ENCODE measurements at regions not wholly inside any gene's neighbourhood (a gene's known extent, or its start where the extent isn't known, plus 50 kb on each side); places are given as distances from the start of the nearest gene placed in this dataset.

DNA sequence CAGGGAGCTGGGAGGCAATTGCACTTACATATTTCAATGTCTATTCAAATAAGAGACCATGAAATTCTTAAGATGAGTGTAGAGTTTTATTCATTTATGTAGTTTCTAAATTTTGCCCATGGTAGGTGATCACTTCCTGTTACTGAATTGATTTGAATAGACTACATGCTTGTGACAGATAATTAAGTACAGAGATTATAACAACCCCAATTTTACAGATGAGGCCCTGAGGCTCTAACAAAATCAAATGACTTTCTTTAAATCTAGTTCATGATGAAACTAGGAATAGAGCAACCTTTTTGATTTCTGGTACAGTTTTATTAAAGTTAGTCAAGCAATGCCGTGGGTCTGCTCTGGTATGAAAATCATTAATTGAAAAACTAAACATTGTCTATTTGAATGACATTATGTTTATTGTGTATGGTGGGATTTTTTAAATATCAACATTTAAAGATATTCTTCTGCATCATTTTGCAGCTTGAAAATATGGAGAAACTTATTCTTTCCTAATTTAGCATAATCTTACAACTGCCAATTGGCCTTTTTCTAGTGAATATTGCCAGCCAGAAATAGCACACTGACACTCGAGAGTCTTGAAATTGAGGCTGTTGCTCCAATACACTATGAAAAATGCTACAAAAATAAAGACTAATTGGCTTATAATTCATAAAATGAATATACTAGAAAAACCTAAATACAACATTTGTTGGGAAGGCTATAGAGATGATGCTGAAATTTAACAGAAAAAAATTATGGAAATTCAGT lies 308.9 kb downstream of the SLC6A15 start:
- no peak for DNase-seq

DNA sequence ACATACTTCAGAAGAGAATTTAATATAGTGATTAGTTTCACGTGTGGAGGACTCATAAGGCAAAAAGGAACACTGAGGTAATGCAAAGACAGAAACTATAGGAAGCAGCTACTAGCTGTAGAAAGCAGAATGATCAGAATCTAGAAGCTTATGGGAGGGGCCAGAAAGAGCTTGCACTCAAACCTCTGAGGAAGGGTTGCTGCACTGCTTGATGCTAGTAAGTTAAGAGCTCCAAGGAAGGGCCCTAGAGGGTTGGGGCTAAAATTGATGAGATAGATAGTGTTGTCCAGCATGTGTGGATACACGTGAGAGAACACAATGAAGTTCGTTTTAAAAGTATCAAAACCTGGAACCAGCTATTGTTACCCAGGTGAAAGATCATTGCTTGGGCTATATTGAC lies 311.1 kb downstream of the SLC6A15 start:
- DNase-seq: no peak

DNA sequence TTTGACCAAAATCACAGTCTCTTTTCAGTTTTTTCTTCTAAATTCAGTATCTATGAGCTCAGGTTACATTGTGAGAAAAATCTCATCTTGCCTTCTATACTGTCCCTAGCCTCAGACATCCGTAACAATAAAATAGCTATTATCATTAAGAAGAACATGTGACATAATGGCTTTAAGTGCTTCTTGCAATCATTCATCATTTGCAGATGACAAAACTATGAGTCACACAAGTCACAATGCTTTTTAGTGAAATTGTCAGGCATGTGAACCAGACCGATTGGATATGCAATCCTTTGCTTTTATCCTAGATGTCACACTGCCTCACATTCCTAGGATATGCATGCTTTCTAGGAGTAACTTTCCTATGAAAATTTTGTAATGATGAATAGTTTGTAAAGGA lies 313.1 kb downstream of the SLC6A15 start:
- DNase-seq: no peak

DNA sequence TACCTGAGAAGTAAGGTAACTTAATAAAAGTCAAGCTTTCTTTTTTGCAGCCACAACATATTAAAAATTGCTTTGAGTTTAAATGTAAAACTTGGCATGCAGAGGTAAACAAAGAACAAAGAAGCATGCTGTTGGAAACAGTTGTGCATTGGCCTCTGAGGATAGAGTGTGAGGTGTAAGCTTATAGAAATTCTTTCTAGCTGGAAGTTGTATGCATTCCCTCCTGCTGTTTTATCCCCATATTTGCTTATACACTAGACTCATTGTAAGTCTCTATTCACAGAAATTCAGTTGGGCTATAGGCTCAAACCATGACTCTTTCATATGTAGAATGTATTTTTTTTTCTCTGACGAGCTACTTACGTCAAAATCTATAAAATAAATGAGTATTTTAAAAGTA lies 316.3 kb downstream of the SLC6A15 start:
- DNase-seq: no peak

DNA sequence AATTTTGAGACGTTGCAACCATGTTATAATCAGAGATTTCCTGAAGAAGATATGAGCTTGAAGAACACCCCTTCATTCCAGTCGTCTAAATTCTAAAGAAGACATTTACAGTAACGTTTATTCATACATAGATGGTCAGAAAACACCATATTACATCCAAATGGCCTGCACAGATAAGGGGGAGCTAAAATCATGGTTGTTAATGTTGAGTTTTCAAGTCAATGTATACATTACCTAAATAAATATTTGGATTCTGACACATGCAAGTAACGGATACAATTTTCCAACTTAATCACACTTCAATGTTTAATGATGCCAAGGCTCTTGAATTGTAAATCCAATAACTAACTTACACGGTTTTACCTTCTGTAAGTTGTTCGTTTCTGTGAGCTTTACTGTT lies 318.4 kb downstream of the SLC6A15 start:
- DNase-seq: no peak

DNA sequence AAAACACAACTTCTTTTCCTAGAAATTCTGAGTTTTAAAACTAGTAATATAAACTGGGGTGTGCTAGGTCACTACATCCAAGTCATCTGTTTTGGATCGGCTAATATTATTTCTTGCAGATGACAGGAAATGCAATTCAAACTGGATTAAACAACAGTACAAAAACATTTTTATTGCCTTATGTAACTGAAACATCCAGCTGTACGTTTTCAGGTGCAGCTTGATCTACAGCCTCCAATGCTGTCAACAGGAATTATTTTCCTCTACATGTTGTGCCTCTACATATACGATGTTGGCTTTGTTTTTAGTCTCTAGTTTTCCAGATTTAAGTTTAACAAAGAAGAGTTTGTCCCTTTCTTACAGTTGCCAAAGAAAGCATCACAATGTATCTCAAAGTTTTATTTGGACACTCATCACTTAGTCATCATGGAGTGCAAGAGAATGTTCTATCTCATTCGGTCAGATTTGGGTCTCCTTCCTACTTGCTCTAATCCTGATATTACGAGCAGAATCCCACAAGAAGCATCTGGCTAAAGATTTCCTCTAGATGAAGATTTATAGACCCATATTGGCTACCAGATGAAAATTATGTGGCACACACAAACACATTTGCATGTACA lies 326.7 kb downstream of the SLC6A15 start:
- no peak for DNase-seq

DNA sequence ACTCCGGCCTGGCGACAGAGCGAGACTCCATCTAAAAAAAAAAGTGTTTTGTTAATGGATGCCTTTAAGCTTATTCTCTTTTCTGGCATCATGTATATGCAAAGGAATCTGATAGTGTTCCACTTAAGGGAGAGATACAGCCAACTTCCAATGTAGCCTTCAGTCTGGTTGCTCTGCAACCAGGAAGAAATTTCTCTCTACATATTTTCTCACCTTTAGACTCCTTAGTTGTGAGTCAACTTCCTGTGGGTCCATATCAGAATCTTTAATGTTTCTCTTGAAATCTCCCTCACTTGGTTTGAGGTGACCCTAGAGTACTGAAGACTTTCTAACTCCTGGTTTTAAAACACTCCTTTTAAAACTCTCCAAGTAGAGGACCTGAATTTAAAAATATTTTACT lies 340.4 kb downstream of the SLC6A15 start:
- no peak for DNase-seq

DNA sequence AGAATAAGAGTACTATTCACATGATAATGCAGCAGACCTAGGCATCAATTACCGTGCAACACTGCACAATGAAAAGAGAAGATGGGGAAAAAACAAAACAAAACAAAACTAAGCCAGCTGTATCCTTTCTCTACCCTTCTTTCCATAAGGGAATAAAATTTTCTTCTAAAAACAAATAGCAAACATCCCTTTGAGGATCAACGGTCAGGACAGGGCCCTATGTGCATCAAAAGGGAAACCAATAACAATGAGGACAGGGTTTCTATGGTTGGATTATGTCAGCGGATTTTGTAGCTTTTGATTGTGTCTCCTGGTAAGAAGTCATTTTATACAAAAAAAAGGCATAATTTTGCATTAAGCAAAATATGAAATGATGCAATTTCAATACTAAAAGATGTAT lies 350.3 kb downstream of the SLC6A15 start:
- no peak for DNase-seq

DNA sequence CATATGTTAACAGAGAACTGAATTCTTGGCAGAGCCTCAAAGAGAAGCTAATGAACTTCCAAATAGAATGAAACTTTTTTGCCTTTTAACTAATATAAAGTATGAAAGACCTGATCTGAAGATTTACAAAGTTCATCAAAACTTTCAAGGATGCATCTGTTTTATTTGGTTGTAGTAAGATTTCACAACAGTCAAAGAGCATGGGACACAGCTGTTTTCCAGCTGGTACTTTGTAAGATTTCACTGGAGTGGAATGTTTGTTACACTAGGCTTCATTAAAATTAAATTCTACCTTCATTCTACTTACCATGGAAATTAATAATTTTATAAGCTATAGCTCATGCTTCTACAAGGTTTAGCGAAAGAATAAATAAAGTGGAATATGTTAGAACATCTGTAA lies 351.2 kb downstream of the SLC6A15 start:
- no peak for DNase-seq

DNA sequence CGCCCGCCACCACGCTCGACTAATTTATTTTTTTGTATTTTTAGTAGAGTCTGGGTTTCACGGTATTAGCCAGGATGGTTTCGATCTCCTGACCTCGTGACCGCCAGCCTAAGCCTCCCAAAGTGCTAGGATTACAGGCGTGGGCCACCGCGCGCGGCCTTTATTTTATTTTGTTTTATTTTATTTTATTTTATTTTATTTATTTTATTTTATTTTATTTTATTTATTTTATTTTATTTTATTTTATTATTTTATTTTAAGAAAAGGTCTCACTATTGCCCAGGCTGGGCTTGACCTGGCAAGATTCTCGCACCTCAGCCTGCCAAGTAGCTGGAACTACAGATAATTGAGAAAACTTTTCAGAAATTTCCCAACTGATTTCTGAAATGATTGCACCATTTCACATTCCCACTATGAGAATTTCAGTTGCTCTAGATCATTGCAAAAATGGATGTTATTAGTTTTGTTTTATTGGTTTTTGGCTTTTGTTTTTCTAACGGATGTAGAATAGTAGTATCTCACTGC lies 358.3 kb downstream of the SLC6A15 start:
- no peak for DNase-seq

DNA sequence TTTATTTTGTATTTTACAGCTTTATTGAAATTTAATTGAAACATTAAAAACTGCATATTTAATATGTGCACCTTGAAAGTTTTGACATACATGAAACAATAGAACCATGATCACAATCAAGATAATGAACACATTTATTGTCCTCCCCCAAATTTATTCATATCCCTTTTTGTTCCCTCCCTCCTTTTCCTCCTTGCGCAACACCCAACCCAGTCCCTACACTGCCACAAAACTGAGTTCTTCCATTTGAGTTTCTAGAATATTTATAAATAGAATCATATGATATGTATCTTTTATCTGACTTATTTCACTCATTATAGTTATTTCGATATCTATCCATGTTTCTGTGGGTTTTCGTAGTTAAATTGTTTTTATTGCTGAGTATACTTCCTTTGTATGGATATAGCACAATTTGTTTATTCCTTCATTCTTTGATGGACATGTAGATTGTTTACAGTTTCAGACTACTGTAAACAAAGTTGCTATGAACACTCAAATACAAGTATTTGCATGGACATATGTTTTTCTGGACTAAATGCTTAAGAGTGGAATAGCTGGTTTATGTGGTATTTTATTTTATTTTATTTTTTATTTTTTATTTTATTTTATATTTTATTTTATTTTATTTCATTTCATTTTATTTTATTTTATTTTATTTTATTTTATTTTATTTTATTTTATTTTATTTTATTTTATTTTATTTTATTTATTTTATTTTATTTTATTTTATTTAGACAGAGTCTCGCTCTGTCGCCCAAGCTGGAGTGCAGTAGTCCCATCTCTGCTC lies 359.1 kb downstream of the SLC6A15 start:
- DNase-seq: no peak

DNA sequence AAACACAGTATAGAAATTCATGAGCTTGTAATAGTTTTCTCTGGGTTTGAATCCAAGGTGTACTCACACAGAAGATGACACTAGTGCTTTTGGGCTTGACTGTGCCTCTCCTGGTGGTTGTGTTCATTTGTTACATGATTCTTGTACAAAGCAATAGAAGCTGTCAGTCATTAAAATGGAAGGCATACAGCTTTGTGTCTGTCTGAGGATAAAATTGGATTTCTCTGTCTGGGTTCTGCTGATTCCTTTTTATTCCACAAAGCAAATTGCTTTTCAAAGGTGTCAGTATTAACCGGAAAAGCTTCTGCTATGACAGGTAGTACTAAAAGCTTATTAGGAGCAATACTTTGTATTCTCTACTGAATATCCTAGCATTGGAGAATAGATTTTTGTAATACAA lies 361.2 kb downstream of the SLC6A15 start:
- DNase-seq: no peak

DNA sequence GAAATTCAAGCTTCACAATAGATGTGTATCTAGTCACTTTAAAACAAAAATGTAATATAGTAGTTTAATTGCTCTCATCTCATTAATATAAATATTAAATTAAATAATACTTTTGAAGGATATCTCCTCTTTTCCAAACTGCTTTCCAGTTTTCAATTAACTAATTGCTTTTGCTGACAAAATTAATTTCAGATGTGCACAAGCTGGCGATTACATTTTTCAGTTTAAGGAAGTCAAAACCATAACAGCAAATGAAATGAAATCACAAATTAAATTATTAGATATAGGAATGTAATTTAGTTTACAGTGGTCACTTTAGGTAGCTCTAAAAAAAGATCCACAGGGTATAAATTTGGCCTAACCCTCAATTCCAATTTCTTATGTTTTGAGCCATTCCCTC lies 362.1 kb downstream of the SLC6A15 start:
- no peak for DNase-seq

DNA sequence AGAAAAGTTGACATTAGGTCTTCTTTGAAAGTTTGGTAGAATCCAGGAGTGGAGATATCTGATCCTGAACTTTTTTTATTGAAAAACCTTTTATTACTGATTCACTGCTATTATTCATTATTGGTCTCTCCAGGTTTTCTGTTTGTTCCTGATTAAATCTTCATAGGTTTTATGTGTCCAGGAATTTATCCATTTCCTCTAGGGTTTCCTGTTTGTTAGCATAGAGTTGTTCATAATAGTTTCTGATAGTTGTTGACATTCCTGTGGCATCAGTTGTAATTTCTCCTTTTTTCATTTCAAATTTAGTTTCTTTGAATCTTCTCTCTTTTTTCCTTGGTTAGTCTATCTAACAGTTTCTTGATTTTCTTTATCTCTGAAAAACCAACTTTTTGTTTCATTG lies 370.3 kb downstream of the SLC6A15 start:
- no peak for DNase-seq

DNA sequence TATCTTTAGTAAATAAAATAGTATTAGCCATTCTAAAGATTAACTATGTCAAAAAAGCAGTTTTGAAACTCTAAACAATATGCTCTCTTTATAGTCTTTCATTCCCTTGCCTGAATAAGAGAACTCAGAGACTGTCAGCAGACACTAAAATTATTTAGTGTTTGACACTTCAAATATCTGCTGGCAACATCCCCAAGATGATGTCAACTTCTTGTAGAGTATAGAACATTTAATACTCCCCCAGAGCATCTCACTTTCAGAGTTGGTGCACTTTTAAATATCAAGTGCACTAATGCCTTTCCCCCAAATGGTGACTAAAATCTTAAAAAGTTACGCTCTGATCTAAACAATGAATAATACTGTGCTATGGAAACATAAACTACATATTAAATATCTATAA lies 374.9 kb downstream of the SLC6A15 start:
- DNase-seq: no peak

DNA sequence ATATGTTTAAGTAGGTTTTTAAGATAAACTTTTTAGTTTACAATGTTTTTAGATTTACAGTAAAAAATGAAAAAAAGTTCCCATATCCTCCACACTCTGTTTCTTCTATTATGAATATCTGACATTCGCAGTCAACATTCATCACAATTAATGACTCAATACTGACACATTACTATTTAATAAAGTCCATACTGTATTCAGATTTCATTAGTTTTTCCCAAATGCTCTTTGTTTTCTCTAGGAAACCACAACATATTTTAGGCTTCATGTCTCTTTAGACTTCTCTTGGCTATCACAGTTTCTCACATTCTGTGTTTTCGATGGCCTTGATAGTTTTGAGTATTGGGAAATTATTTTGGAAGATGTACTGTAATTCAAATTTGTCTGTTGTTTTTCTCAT lies 399.8 kb downstream of the SLC6A15 start:
- no peak for DNase-seq

DNA sequence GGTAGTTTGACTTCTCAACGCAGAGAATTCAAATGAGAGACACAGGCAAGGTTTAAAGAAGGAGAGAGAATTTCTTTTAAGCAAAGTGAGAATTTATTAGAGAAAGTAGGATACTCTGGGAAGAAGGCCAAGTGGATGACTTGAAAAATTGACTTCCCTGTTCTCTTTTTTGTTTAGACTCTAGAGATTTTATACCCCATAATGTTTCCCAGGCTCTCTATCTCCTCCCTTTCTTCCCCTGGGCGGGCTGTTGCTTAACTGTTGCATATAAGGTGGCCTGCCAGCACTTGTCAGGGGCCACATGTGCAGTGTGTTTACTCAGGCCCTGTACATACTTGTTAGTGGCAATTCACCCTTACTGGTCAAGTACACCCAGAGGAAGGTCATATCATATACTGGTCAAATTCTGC lies 403.7 kb downstream of the SLC6A15 start:
- DNase-seq: no peak

DNA sequence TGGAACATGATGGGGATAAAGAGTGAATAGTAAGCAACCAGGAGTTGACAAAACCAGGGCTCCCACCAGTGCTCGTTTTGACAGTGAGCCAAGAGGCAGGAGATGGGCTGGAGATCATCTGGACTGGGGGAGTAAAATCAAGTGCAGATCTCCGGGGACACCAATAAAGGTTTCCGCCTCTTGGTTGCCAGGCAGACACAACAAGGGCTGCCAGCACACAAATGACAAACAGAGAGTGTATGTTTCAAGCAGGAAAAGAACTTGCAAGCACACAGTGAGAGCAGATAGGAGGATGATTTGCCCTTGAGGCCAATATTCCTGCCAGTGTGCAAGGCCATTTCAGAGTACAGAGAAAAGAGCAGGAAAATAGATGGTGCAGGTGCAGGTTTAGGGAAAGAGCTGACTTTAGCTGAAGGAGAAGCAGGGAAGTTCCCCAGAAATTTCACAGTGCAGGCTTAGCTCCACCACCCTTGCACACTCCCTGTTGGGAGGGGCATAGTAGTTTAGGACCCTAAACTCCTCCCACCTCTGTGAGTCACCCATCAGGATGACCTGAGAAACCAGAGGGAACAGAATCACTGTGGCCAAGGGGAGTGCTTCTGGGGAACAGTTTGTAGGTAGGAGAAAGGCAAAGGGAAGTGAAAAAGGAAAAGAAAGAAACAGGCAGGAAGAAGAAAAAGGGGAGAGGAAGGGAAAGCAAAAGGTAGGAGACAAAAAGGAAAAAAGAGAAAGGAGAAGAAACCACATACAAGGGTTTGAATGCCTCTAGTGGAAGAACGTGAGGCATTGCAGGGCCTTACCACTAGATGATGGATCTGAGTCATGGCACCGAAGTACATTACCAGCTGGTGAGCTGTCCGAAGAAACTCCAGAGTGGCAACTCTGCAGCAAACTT lies 404.4 kb downstream of the SLC6A15 start:
- DNase-seq: no peak

DNA sequence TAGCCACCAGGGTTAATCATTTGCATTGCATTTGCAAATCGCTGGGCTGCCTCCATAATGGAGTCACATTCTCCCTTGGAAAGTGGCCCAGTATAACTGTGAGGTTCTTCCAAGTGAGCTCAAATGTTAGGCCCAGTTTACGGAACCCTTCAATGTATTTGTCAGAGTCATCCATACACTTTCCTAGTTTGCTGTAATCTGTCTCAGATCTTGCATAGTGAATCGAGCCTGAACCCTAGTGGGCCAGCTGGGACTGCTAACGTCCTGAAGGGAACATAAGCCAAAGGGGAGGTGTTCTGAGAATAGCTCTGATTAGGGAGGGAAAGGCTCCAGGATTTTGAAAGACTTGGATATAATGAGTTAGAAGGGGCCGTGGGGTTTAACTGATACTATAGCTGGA lies 406.3 kb downstream of the SLC6A15 start:
- no peak for DNase-seq

DNA sequence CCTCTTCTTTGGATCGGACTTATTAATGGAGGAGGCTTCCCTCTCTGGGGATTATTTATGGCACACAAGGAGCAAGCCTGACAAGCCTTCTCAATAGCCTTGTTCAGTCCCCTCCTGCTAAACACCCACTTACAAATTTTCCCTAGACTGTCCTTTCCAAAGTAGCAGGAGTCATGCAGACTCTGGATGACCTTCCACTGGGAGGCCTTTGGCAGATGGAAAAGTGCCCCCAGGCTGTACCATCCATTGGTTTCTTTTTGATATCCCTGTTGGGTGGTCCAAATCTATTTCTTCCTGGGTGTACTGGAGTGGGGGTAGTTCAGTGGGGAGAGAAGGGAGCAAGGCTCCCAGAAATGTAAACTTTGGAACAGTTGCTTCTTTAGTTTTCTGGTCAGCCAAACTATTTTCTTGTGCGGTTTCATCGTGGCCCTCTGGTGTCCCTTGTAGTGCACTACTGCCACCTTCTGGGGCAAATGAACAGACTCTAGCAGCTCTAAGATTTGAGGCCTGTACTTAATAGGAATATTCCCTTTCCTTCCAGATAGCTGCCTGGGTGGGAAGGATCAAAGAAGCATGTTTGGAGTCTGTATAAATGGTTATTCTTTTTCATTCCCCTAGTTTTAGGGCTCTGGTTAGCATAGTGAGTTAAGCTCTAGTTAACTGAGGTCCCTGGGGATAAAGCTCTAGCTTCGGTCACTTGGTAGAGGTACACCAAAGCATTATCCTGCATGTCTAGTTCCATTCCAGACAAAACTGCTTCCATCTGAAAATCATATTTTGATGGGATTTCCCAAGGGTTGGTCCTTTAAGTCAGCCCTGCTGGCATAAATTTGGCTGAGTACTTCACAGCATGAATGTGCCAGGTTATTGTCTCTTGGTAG lies 409.5 kb downstream of the SLC6A15 start:
- peak in 27 of 56 donors; percentile 1 to 65 (median 8) for DNase-seq

Data from amygdala (tissue), 56 donors.